CD4-positive, alpha-beta T cell treated with Interferon alpha-2 for 1 hour (primary cell): ENCODE measurements at regions not wholly inside any gene's neighbourhood (a gene's known extent, or its start where the extent isn't known, plus 50 kb on each side); places are given as distances from the start of the nearest gene placed in this dataset.
"Not testable (repeated sequence)": the region's sequence is repeated elsewhere in the genome, so short reads cannot be mapped to it uniquely, and the experiment has no call there.

ENCODE experiments used
- DNase-seq, 2 donors: peaks; one replicate each; pipeline ENCODE4 v3.0.0-alpha.2; 2020 to 2022

DNA sequence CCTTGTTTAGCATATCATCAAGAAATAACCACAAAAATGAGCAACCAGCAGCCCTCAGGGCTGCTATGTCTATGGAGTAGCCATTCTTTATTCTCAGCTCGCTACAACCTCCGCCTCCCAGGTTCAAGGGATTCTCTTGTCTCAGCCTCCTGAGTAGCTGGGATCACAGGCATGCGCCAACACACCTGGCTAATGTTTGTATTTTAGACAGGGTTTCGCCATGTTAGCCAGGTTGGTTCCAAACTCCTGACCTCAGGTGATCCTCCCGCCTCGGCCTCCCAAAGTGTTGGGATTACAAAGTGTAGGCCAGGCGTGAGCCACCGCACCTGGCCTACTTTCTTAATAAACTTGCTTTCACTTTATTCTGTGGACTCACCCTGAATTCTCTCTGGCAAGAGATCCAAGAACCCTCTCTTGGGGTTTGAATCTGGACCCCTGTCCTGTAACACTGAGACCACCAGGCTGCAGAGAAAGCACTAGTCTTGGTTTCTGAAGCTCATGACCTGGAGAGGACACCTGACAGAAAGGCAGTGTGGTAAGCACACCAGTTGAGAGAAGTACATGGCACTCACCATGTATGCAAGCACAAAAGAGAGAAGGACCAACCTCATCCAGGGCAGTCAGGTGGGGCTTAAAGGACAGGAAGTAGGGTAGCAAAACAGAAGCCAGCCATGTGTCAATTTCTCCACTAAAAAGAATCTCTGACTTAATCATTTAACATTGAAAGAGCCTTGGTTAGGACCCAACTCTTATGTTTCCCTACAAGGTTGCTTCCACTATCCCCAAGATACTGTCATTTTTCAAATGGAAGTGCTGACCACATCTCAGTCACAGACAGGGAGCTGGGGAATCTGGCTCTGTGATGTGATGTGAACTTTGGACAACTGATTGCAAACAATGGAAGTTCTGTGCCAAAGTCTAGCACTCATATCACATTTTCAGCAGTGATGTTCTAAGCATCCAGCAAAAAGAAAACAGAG, 97.4 kb upstream of the DST start:
- no peak for DNase-seq

- no peak for DNase-seq
Measured at GRCh38 chr6:56736804-56737203, 94.1 kb upstream of the DST start.

- no peak for DNase-seq
Measured at GRCh38 chr6:56734335-56734734, 91.6 kb upstream of the DST start.

GRCh38 chr6:56733211-56733697, 90.6 kb upstream of the DST start:
- DNase-seq, result no peak

DNA sequence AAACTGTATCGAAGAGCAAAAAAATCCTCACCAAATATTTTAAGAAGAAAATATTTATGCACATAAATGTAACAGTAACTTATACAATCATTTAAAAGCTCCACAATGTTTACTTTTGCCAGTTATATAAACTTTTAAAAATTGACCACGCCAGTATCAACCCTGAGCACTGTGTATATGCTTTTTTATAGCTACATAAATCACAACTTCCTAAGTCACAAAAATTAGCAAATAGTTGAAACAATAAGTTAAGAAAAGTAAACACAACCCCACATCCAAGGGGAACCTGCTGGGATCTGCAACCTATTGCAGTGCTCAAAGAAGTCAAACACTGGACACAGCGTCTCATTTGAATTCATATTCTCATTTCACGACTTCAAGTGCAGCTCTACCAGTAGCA, 89.8 kb upstream of the DST start:
- DNase-seq, result no peak

- no peak for DNase-seq
Measured at GRCh38 chr6:56730663-56731529, 88.2 kb upstream of the DST start.

DNA sequence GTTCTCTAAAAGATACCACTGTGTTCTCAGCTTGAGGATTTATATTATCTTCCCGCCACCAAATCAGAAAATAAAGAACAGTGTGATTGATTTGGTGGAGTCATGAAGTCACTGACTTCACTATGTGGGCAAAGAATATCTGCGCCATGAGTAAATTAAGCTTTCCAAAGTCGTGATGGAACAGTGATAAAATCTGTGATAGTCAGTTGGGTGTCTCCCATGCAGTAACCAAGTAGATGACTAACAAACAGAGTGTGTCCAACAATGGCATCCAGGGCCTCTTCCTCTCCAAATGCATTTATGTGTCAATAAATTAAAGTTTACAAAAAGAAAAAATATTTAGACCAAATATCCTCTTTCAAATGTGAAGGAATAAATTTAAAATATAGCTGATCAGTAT, 87.0 kb upstream of the DST start:
- DNase-seq, result no peak

GRCh38 chr6:56729166-56729565, 86.5 kb upstream of the DST start:
- DNase-seq, result not testable (repeated sequence)

DNA sequence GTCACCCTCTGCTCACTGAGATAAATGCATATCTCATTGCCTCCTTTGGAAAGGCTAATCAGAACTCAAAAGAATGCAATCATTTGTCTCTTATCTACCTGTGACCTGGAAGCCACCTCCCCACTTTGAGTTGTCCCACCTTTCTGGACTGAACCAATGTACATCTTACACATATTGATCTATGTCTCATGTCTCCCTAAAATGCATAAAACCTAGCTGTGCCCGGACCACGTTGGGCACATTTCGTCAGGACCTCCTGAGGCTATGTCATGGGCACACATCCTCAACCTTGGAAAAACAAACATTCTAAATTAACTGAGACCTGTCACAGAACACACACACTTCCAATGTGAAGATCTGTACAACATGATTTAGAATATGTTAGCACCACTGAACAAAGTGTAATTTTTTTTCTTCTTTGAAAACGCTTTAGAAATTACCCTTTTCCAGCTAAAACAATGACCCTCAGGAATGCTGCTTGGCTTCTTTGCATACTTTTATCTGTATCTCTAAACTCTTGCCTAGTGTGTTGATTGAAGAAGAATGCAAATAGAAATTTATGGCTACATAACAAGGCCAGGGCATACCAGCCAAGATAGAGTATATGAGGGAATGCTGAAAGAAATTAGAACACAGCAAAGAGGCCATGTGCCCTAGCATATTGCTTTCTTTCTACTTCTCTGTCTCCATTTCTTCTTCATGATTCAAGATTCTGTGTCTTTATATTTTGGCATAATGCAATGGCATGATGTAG, 84.6 kb upstream of the DST start:
- no peak for DNase-seq

DNA sequence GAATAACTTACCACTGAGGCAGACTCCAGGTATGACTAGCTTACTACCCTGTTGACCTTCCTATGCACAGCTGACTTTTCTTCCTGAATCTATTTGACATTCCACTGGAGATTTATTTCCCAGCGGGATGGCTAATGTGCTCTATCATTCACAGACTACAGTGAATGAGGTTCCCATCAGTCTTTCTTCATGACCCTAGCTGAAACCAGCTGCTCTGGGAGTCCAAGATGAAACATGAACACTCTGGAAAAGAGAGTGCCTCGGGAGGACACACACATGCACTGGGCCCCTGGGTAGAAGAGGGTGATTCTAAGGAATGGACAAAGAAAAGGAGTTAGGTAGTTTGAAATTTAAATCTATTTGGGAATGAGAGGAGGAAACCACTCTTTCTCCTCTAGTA, 82.6 kb upstream of the DST start:
- no peak for DNase-seq

DNA sequence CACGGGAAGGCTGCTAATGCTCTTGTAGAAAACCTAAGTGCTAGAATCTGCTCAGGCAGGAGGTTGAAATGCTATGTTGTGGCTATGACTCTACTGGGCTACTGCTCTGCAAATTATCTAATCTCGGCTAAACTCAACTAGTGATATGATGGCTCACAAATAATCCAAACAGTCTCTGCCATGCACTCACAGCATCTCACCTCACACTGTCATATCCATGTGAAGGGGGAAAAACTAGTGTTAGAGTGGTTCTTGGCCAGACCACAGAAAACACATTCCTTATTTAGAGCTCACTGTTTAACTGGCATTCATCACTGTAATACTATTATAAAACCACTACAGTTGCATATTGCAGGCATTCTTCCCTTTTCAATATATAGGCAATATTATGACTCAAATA, 81.8 kb upstream of the DST start:
- DNase-seq, result no peak

GRCh38 chr6:56720882-56721281, 78.2 kb upstream of the DST start:
- DNase-seq, result no peak

DNA sequence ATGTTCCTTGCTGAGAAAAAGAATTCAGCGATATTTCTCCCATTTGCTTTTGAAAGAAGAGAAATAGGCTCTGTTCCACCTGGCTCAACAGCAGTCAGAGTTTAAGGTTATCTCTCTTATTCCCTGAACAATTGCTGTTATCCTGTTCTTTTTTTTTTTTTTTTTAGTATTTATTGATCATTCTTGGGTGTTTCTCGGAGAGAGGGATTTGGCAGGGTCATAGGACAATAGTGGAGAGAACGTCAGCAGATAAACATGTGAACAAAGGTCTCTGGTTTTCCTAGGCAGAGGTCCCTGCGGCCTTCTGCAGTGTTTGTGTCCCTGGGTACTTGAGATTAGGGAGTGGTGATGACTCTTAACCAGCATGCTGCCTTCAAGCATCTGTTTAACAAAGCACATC, 77.5 kb upstream of the DST start:
- not testable (repeated sequence) for DNase-seq

GRCh38 chr6:56719315-56720058, 76.8 kb upstream of the DST start:
- not testable (repeated sequence) for DNase-seq

- DNase-seq, result no peak
Measured at GRCh38 chr6:56718236-56718635, 75.5 kb upstream of the DST start.

DNA sequence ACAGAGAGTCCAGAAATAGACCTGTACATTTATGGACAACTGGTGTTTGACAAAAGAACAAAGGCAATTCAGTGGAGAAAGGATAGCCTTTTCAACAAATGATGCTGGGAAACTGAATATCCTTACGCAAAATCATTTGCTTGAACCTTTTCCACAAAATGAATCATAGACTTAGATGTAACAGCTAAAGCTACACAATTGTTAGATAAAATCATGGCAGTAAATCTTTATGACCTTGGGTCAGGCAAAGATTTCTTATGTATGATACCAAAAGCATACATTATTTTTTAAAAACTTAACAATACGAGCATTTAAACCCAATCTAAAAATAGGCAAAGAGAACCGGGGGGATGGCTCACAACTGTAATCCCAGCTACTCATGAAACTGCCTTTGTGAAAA, 73.5 kb upstream of the DST start:
- no peak for DNase-seq

GRCh38 chr6:56715741-56716140, 73.1 kb upstream of the DST start:
- no peak for DNase-seq

- DNase-seq, result no peak
Measured at GRCh38 chr6:56714982-56715456, 72.3 kb upstream of the DST start.

DNA sequence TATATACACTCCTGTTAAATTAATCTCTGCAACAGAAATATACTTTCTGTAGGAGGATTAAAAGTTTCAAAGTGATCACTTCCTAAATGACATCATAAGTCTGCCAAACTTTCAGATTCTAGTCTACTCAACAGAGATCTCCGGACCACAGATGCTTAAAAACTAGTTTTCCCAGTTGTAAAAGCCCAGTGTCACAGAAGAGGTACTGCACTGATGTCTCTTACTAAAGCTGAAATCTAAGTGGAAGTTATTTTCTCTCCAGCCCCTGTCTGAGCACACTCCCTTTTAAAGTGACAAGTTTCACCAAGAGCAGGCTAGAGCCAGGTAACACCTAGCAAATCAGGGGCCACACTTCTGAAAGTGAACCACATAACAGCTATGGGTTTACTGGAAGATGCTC, 71.6 kb upstream of the DST start:
- no peak for DNase-seq

GRCh38 chr6:56713254-56713672, 70.6 kb upstream of the DST start:
- no peak for DNase-seq

DNA sequence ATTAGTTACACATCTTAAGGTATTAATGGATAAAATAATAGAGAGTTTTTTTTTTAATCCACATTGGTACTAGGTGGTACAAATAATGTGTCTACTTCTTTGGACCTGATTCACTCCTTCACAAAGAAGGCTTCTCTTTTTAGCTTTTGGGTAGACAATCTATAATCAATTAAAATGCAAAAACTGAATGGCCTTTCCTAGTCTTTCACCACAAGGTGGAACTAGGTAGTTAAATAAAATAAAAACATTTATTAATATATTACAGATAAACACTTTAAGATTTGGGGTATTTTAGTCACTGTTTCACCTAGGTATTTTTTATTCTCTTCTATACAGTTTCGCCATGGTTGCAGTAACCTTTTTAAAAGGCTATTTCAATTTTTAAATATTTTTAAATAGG, 68.3 kb upstream of the DST start:
- DNase-seq, result no peak

GRCh38 chr6:56709650-56710049, 67.0 kb upstream of the DST start:
- no peak for DNase-seq
